ENCODE measurements at regions not wholly inside any gene's neighbourhood (a gene's known extent, or its start where the extent isn't known, plus 50 kb on each side); places are given as distances from the start of the nearest gene placed in this dataset.

DNA sequence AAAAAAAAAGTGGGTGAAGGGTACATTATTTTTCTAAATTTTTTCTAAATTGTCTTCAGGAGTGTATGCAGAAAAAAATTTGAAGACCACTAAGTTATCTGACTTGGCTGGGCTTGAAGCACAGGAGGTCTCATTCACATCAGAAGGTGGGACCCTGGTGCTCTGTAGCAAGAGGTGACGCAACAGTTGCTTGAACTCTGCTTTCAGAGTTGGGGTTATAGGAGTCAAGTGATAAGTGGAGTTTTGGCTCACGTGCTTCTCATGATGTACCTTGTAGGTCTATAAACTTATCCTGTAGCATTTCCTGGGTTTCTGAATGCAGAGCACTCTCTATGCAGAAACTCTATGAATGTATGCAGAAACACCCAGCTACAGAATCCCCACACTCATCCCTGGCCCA lies 58.5 kb upstream of the FOXC1 start:
- DNase-seq (ENCODE audit: low spot score) = no peak

DNA sequence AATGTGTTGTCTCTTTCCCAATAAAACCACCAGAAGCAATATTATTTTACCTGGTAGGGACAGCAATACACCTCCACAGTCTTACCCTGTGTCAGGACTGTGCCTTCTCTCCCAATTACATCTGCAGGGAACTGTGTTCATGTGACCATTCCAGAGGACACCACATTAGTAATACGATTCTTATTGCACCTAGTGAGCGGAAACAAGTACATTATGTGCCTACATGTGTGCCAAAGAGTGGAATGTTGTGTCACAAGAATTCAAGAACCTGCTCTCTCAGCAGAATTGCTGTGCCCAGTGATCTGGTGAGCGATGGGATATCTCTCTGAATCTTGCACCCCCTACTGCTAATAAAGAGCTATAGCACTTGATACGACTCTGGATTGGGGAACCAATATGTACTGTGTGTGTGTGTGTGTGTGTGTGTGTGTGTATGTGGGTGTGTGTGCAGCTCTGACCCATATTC lies 57.4 kb upstream of the FOXC1 start:
- no peak for DNase-seq (ENCODE audit: low spot score)

DNA sequence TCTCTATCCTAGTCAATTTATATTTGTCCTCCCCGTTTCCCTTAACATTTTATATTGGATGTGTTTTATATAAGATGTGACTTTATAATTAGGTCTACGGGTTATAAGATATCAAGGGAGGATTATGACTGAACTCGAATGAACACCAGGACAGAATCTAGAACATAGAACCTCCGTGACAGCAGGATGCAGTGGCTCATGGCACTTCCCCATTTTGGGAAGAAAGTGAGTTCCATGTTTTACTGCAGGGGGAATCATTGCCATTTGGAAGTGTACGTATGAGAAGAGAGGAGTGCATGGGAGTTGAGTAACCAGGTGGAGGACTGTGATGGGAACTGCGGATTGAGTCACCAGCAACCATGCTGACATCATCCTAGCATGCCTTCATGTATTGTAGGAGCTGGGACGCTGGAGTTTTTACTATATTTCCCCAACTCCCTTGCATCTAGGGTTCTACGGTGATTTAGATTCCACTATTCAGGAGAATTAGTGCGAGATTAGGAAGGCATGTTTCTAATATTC lies 56.1 kb upstream of the FOXC1 start:
- DNase-seq (ENCODE audit: low spot score) = no peak

DNA sequence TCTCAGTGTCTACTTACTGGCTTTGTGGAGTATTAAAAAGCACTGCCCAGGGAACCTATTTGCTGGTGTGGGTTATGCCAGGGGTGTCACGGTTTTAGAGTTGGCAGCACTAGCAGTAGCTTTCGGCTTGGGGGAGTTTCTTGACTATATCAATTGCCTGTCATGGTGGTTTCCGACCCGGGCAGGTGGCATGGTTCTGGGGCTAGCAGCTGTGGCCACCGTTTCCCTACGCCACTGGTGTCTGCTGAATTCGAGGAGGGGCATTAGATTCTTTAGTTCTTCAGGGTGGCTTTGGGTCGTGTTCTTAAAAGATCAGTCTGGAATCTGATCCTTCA lies 55.6 kb upstream of the FOXC1 start:
- no peak for DNase-seq (ENCODE audit: low spot score)

DNA sequence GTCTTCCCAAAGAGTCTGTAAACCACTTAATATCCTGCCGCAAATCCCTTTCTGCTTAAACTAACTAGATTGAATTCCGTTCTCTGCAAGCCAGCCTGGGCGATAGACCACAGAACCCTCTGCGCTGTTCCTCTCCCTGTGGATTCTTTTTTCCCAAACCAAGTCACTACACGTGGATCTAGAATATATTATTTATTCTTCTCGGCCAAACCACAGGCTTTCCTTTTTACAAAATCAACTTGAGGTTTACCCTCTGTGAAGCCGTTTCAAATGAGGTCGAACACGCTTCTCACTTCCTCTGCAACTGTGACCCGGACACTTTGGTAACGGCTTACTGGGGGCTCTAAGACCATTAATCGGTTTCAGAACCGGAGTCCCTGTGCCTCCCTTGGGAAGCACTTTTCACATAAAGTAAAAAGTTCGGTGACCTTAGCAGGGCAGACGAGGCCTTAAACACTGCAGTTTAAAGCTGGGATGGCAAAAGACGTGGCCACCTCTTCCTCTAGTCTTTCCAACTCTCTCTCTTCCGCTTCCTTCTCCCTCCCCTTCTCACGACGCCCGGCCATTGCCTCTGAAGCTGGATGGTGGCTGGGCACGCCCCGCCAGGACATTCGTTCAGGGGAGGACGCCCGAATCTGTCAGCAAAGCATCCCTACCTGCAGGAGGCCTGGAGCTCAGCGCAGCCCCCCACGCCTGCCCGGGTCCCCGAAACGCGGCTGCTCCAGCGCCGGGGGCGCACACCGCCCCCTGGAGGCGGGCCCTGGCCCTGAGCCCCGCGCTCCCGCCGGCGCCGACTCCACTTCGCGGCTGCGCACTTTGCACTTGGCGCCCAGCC lies 55.0 kb upstream of the FOXC1 start:
- peak; percentile 37 for DNase-seq (ENCODE audit: low spot score)

DNA sequence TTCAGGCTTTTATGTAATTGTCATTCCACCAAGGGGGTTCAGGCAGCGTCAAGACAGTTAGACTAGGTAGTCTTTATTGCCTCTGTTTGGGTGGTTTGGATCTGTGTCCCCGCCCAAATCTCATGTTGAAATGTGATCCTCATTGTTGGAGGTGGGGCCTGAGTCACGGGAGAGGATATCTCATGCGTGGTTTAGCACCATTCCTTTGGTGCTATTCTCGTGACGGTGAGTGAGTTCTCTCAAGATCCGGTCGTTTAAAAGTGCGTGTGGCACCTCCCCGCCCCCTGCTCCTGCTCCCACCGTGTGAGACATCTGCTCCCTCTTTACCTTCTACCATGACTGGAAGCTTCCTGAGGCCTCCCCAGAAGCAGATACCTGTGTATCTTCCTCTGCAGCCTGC lies 51.3 kb upstream of the FOXC1 start:
- DNase-seq (ENCODE audit: low spot score) = no peak
